22Rv1 (cell line): ENCODE measurements at regions not wholly inside any gene's neighbourhood (a gene's known extent, or its start where the extent isn't known, plus 50 kb on each side); places are given as distances from the start of the nearest gene placed in this dataset.
"Not testable (repeated sequence)": the region's sequence is repeated elsewhere in the genome, so short reads cannot be mapped to it uniquely, and the experiment has no call there.

ENCODE experiments used
- CTCF ChIP-seq: fragments of 450-650 bp; IDR thresholded peaks from 2 replicates; pipeline ENCODE4 v1.5.1; 2017; ENCODE audit warnings: mild to moderate bottlenecking
- ZFX ChIP-seq: fragments of 450-650 bp; IDR thresholded peaks from 2 replicates; pipeline ENCODE4 v1.6.1; 2017; ENCODE audit warnings: antibody characterized with exemption, borderline replicate concordance

- TF ChIP-seq CTCF, ZFX: not testable (repeated sequence)
Observed at GRCh38 chr10:64441872-64442271, 920.7 kb downstream of the REEP3 start.
